CD4-positive, alpha-beta T cell (primary cell): ENCODE measurements at regions not wholly inside any gene's neighbourhood (a gene's known extent, or its start where the extent isn't known, plus 50 kb on each side); places are given as distances from the start of the nearest gene placed in this dataset.

Source experiments
- ATAC-seq: fragments of 200-7000 bp; cut with Tn5 transposase; one replicate; pipeline ENCODE4 v1.10.0; 2022; ENCODE audit warnings: mild to moderate bottlenecking; ENCODE audit not compliant: poor library complexity
- CTCF ChIA-PET: fragments of 350-600 bp; sonication (Branson Sonifier 250); formaldehyde crosslinking; loops from one replicate; lab custom pipeline; 2021; ENCODE audit warnings: antibody characterized with exemption, inconsistent platforms; lab: Charles Lee
- POLR2A ChIA-PET: fragments of 350-600 bp; sonication (Branson Sonifier 250); formaldehyde crosslinking; loops from one replicate; lab custom pipeline; 2021; ENCODE audit warnings: antibody characterized with exemption, inconsistent platforms; lab: Charles Lee
- DNase-seq, 14 experiments: peaks; one replicate each; pipeline ENCODE4 v3.0.0-alpha.2; 2013 to 2020; ENCODE audit warnings: mixed read lengths in 2 of 14
- H3K27ac ChIP-seq, 2 donors: one replicate each; pipeline versions ENCODE4 v1.5.1 to v1.7.0; 2013; ENCODE audit warnings: low read length in 2 of 2, low read depth in 1 of 2, mild to moderate bottlenecking in 1 of 2
- H3K27me3 ChIP-seq, 2 experiments: 1 replicate in 1 of 2; 2 replicates in 1 of 2; pipeline versions ENCODE4 v1.6.1 to v1.7.0; 2013; ENCODE audit warnings: low read length in 2 of 2, control low read depth in 1 of 2, mild to moderate bottlenecking in 1 of 2, moderate library complexity in 1 of 2; ENCODE audit not compliant: insufficient read depth in 2 of 2, control insufficient read depth in 1 of 2
- H3K36me3 ChIP-seq: one replicate; pipeline ENCODE4 v1.6.1; 2013; ENCODE audit warnings: low read length, control low read depth; ENCODE audit not compliant: insufficient read depth
- H3K4me1 ChIP-seq: one replicate; pipeline ENCODE4 v1.6.1; 2013; ENCODE audit warnings: low read length, control low read depth; ENCODE audit not compliant: insufficient read depth
- H3K4me3 ChIP-seq: one replicate; pipeline ENCODE4 v1.5.1; 2013; ENCODE audit warnings: mild to moderate bottlenecking, low read length, moderate library complexity
- H3K9me3 ChIP-seq, 2 experiments: 1 replicate in 1 of 2; 2 replicates in 1 of 2; pipeline versions ENCODE4 v1.6.1 to v1.7.0; 2013; ENCODE audit warnings: low read length in 2 of 2, mild to moderate bottlenecking in 2 of 2, control low read depth in 1 of 2, moderate library complexity in 1 of 2; ENCODE audit not compliant: control insufficient read depth in 1 of 2, insufficient read depth in 1 of 2
- H3K27ac Mint-ChIP-seq: one replicate; pipeline ENCODE4 v1.8.0; 2020; ENCODE audit warnings: mixed read lengths
- H3K27me3 Mint-ChIP-seq: one replicate; pipeline ENCODE4 v1.8.0; 2021; ENCODE audit warnings: mixed read lengths
- H3K36me3 Mint-ChIP-seq: one replicate; pipeline ENCODE4 v1.8.0; 2021; ENCODE audit warnings: low read depth, mixed read lengths
- H3K4me1 Mint-ChIP-seq: one replicate; pipeline ENCODE4 v1.8.0; 2021; ENCODE audit warnings: low read depth, mixed read lengths
- H3K4me3 Mint-ChIP-seq: one replicate; pipeline ENCODE4 v1.8.0; 2020; ENCODE audit warnings: mild to moderate bottlenecking, mixed read lengths
- H3K9me3 Mint-ChIP-seq: one replicate; pipeline ENCODE4 v1.8.0; 2020; ENCODE audit warnings: mixed read lengths
- intact Hi-C, 2 experiments: fragments of 100-400 bp; cut with DNase I in 1 of 2; cut with micrococcal nuclease in 1 of 2; formaldehyde crosslinking; loops; one replicate each; pipeline versions ENCODE4 v1.15.1 to v1.9.0; 2023 to 2025; cut with DNase I, micrococcal nuclease
- TF ChIP-seq, protein P1 (sequence below): fragments of 200-600 bp; IDR thresholded peaks from one replicate; pipeline ENCODE4 v1.8.0; 2022; ENCODE audit warnings: antibody characterized with exemption, mild to moderate bottlenecking

DNA sequence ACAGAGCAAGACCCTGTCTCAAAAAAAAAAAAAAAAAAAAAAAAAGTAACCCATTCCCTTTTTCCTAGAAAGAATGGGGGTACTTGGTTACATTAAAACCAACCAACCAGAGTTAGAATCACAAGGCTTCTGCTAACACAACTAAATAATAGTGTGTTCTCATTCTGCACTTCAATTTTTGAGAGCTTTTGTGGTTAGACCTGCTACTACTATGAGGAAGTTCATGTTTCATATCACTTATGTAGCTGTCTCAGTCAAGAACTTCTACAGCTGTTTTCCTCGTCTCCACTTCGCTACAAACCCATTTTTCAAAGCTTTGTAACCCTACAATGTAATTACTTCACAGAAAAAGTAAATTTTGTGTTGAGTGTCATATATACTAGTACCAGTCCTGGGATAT is 58.3 kb downstream of the PDHA2 start:
- ATAC-seq (no peak), DNase-seq (no peak)
- POLR2A ChIA-PET, result no interaction called here
- Mint-ChIP-seq H3K4me1 (no peaks in the 10 kb centered on the region), H3K36me3 (no peaks in the 10 kb centered on the region), H3K27ac (no peak overlapping the region), H3K9me3 (no peaks in the 10 kb centered on the region), H3K27me3 (no peaks in the 10 kb centered on the region), H3K4me3 (no peak overlapping the region)
- TF ChIP-seq, protein P1, sequence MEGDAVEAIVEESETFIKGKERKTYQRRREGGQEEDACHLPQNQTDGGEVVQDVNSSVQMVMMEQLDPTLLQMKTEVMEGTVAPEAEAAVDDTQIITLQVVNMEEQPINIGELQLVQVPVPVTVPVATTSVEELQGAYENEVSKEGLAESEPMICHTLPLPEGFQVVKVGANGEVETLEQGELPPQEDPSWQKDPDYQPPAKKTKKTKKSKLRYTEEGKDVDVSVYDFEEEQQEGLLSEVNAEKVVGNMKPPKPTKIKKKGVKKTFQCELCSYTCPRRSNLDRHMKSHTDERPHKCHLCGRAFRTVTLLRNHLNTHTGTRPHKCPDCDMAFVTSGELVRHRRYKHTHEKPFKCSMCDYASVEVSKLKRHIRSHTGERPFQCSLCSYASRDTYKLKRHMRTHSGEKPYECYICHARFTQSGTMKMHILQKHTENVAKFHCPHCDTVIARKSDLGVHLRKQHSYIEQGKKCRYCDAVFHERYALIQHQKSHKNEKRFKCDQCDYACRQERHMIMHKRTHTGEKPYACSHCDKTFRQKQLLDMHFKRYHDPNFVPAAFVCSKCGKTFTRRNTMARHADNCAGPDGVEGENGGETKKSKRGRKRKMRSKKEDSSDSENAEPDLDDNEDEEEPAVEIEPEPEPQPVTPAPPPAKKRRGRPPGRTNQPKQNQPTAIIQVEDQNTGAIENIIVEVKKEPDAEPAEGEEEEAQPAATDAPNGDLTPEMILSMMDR, result no peak
- Histone ChIP-seq H3K36me3 (no peaks in the 10 kb centered on the region), H3K27me3 (no peaks in the 10 kb centered on the region), H3K4me3 (no peak overlapping the region), H3K27ac (no peak overlapping the region), H3K4me1 (no peaks in the 10 kb centered on the region), H3K9me3 (peaks cover 0 to 3% of the 10 kb centered on the region in 2 experiments)
- intact Hi-C loops, result no loop called here
- CTCF ChIA-PET, result interaction anchor here (1.4 kb wide), 1 partner anchor 11 kb away, joined by 3 read pairs; no protein-coding TSS in a partner anchor

GRCh38 chr4:95909211-95909610 is 69.3 kb downstream of the PDHA2 start:
- Mint-ChIP-seq H3K27me3 (no peaks in the 10 kb centered on the region), H3K4me1 (no peaks in the 10 kb centered on the region), H3K27ac (no peak overlapping the region), H3K4me3 (no peak overlapping the region), H3K9me3 (no peaks in the 10 kb centered on the region), H3K36me3 (no peaks in the 10 kb centered on the region)
- peaks cover 0 to 3% of the 10 kb centered on the region in 2 experiments for H3K9me3 ChIP-seq
- no peak overlapping the region for H3K4me3 ChIP-seq
- ChIA-PET POLR2A (no interaction called here), CTCF (no interaction called here)
- TF ChIP-seq, protein P1, result no peak
- no peaks in the 10 kb centered on the region for H3K4me1 ChIP-seq
- no peak overlapping the region for H3K27ac ChIP-seq
- no peaks in the 10 kb centered on the region for H3K27me3 ChIP-seq
- DNase-seq (no peak), ATAC-seq (no peak)
- intact Hi-C loops, result no loop called here
- no peaks in the 10 kb centered on the region for H3K36me3 ChIP-seq

DNA sequence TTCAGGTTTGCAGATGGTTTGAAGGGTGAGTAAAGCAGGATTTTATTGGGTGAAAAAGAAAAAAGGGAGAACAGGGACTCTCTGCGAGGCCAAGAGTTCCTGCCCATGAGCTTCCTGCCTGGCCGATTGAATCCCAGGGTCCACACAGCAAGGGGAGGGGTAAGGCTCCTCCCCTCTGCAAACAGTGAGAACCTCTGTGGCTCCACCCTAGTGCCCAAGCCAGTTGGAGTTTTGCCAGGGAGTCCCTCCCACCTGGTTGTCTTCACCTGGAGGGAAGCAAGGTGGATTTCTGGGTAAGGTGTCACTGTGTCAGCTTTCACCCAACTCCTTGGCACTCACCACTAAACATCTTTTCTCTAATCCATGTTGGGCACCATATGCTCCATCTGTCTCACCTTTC is 70.9 kb downstream of the PDHA2 start:
- Mint-ChIP-seq H3K27me3 (no peaks in the 10 kb centered on the region), H3K4me3 (no peak overlapping the region), H3K36me3 (no peaks in the 10 kb centered on the region), H3K4me1 (no peaks in the 10 kb centered on the region), H3K9me3 (no peaks in the 10 kb centered on the region), H3K27ac (no peak overlapping the region)
- no peaks in the 10 kb centered on the region for H3K4me1 ChIP-seq
- no peak for DNase-seq
- H3K27ac ChIP-seq, result no peak overlapping the region
- no peak overlapping the region for H3K4me3 ChIP-seq
- peaks cover 0 to 4% of the 10 kb centered on the region in 2 experiments for H3K9me3 ChIP-seq
- ChIA-PET CTCF (no interaction called here), POLR2A (no interaction called here)
- intact Hi-C loops, result no loop called here
- H3K36me3 ChIP-seq, result no peaks in the 10 kb centered on the region
- TF ChIP-seq, protein P1, result no peak
- H3K27me3 ChIP-seq, result no peaks in the 10 kb centered on the region
- ATAC-seq, result no peak
